ENCODE measurements at regions not wholly inside any gene's neighbourhood (a gene's known extent, or its start where the extent isn't known, plus 50 kb on each side); places are given as distances from the start of the nearest gene placed in this dataset.

DNA sequence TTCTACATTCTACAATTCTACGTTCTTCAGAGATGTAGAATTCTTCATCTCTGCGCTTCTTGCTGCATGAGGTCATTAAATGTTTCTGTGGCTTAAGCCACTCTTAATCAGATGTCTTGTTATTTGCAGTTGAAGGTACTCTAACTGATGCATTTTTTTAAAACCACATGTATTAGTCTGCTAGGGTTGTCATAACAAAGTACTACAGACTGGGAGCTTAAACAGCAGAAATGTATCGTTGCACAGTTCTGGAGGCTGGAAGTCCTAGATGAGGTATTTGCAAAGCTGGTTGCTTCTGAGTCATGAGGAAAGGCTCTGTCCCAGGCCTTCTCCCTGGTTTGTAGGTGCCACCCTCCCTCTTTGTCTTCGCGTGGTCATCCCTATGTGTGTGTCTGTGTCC, 176.3 kb upstream of the GLI2 start:
- TF ChIP-seq, protein P1, sequence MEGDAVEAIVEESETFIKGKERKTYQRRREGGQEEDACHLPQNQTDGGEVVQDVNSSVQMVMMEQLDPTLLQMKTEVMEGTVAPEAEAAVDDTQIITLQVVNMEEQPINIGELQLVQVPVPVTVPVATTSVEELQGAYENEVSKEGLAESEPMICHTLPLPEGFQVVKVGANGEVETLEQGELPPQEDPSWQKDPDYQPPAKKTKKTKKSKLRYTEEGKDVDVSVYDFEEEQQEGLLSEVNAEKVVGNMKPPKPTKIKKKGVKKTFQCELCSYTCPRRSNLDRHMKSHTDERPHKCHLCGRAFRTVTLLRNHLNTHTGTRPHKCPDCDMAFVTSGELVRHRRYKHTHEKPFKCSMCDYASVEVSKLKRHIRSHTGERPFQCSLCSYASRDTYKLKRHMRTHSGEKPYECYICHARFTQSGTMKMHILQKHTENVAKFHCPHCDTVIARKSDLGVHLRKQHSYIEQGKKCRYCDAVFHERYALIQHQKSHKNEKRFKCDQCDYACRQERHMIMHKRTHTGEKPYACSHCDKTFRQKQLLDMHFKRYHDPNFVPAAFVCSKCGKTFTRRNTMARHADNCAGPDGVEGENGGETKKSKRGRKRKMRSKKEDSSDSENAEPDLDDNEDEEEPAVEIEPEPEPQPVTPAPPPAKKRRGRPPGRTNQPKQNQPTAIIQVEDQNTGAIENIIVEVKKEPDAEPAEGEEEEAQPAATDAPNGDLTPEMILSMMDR (conservative IDR thresholded peaks at IDR 0.05 in 1 of 2, IDR thresholded peaks at IDR 0.05 in 1 of 2; ENCODE audit: low read depth in 1 of 2, low read length in 2 of 2), result no peak
- TF ChIP-seq EZH2 (IDR thresholded peaks at IDR 0.05; ENCODE audit: low read length, missing control alignments), result no peak
